Neural progenitor cell (in vitro differentiated cells): ENCODE measurements at regions not wholly inside any gene's neighbourhood (a gene's known extent, or its start where the extent isn't known, plus 50 kb on each side); places are given as distances from the start of the nearest gene placed in this dataset.
A peak's percentile ranks its signal among the peaks of the same experiment; 100 is the strongest.

Experiments
- DNase-seq: peaks from one replicate; pipeline ENCODE4 v3.0.0-alpha.2; 2016; ENCODE audit warnings: low spot score
- H2AFZ ChIP-seq: fragments of 200-600 bp; sonication (generic); replicated peaks from 2 replicates; pipeline ENCODE4 v1.6.1; 2016; ENCODE audit warnings: antibody characterized with exemption
- H3F3A ChIP-seq: fragments of 200-600 bp; sonication (generic); 2 replicates; pipeline ENCODE4 v1.6.1; 2016; ENCODE audit warnings: antibody characterized with exemption, low read depth
- H3K27ac ChIP-seq: fragments of 200-600 bp; sonication (generic); 2 replicates; pipeline ENCODE4 v1.5.1; 2016; ENCODE audit warnings: mild to moderate bottlenecking
- H3K27me3 ChIP-seq: fragments of 200-600 bp; sonication (generic); 2 replicates; pipeline ENCODE4 v1.6.1; 2016; ENCODE audit warnings: mild to moderate bottlenecking, moderate library complexity
- H3K36me3 ChIP-seq: fragments of 200-600 bp; sonication (generic); 2 replicates; pipeline ENCODE4 v1.5.1; 2016
- H3K4me1 ChIP-seq: fragments of 200-600 bp; sonication (generic); 2 replicates; pipeline ENCODE4 v1.6.1; 2016; ENCODE audit warnings: mixed run types
- H3K4me2 ChIP-seq: fragments of 200-600 bp; sonication (generic); 2 replicates; pipeline ENCODE4 v1.6.1; 2016
- H3K4me3 ChIP-seq: fragments of 200-600 bp; sonication (generic); 2 replicates; pipeline ENCODE4 v1.5.1; 2016
- H3K79me2 ChIP-seq: fragments of 200-600 bp; sonication (generic); 2 replicates; pipeline ENCODE4 v1.6.1; 2016; ENCODE audit warnings: low read depth
- H3K9ac ChIP-seq: fragments of 200-600 bp; sonication (generic); 2 replicates; pipeline ENCODE4 v1.6.1; 2016
- H3K9me3 ChIP-seq: fragments of 200-600 bp; sonication (generic); 2 replicates; pipeline ENCODE4 v1.5.1; 2016; ENCODE audit warnings: low read depth
- H4K20me1 ChIP-seq: fragments of 200-600 bp; sonication (generic); 2 replicates; pipeline ENCODE4 v1.6.1; 2016; ENCODE audit warnings: low read depth
- H3K27ac Mint-ChIP-seq: 3 replicates; pipeline ENCODE4 v1.8.0; 2021; ENCODE audit warnings: mixed read lengths
- H3K27me3 Mint-ChIP-seq: 2 replicates; pipeline ENCODE4 v1.8.0; 2022; ENCODE audit warnings: low read depth, mild to moderate bottlenecking, inconsistent platforms, moderate library complexity, mixed read lengths; ENCODE audit not compliant: insufficient read depth
- H3K36me3 Mint-ChIP-seq: 3 replicates; pipeline ENCODE4 v1.8.0; 2021; ENCODE audit warnings: mixed read lengths
- H3K4me1 Mint-ChIP-seq: 3 replicates; pipeline ENCODE4 v1.8.0; 2021; ENCODE audit warnings: mixed read lengths
- H3K4me3 Mint-ChIP-seq: 3 replicates; pipeline ENCODE4 v1.8.0; 2021; ENCODE audit warnings: mild to moderate bottlenecking, moderate library complexity, mixed read lengths
- H3K9me3 Mint-ChIP-seq: 3 replicates; pipeline ENCODE4 v1.8.0; 2020; ENCODE audit warnings: mixed read lengths
- CTCF ChIP-seq: fragments of 200-600 bp; sonication (generic); IDR thresholded peaks from 2 replicates; pipeline ENCODE4 v1.5.1; 2017; ENCODE audit warnings: antibody characterized with exemption, mild to moderate bottlenecking
- EZH2 ChIP-seq: fragments of 200-600 bp; sonication (generic); IDR thresholded peaks from 2 replicates; pipeline ENCODE4 v1.6.1; 2017; ENCODE audit warnings: antibody characterized with exemption, mild to moderate bottlenecking, moderate library complexity
- EZH2phosphoT487 ChIP-seq: fragments of 200-600 bp; sonication (generic); IDR thresholded peaks from 2 replicates; pipeline ENCODE4 v1.6.1; 2017; ENCODE audit warnings: antibody characterized with exemption

GRCh38 chr6:14797875-14798593, 447.8 kb upstream of the JARID2 start:
- no peak overlapping the region for H3K4me3 ChIP-seq
- peak overlapping the region; percentile 24 for H3K4me2 ChIP-seq
- no peak overlapping the region for H3K27ac ChIP-seq
- no peak for TF ChIP-seq CTCF
- no peak for TF ChIP-seq EZH2
- TF ChIP-seq EZH2phosphoT487, result no peak
- H3K9me3 ChIP-seq, result no peaks in the 10 kb centered on the region
- H4K20me1 ChIP-seq, result no peaks in the 10 kb centered on the region
- H3K4me3 Mint-ChIP-seq, result no peak overlapping the region
- no peaks in the 10 kb centered on the region for H3K36me3 ChIP-seq
- no peak overlapping the region for H3K9ac ChIP-seq
- H3K9me3 Mint-ChIP-seq, result no peaks in the 10 kb centered on the region
- peak overlapping the region; percentile 24 for H3K27ac Mint-ChIP-seq
- no peaks in the 10 kb centered on the region for H3K27me3 Mint-ChIP-seq
- no peaks in the 10 kb centered on the region for H3K27me3 ChIP-seq
- peaks cover 15% of the 10 kb centered on the region for H3K4me1 ChIP-seq
- no peaks in the 10 kb centered on the region for H3K36me3 Mint-ChIP-seq
- peaks cover 37% of the 10 kb centered on the region for H3K4me1 Mint-ChIP-seq
- no peak overlapping the region for H2AFZ ChIP-seq
- peaks cover 11% of the 10 kb centered on the region for H3F3A ChIP-seq
- no peaks in the 10 kb centered on the region for H3K79me2 ChIP-seq
- DNase-seq, result no peak

GRCh38 chr6:14798594-14798982, 447.3 kb upstream of the JARID2 start:
- H3K36me3 ChIP-seq, result no peaks in the 10 kb centered on the region
- no peaks in the 10 kb centered on the region for H3K27me3 ChIP-seq
- H3K4me2 ChIP-seq, result peak overlapping the region; percentile 24
- H3F3A ChIP-seq, result peaks cover 11% of the 10 kb centered on the region
- no peaks in the 10 kb centered on the region for H3K9me3 ChIP-seq
- no peaks in the 10 kb centered on the region for H3K36me3 Mint-ChIP-seq
- no peak overlapping the region for H3K9ac ChIP-seq
- H3K4me3 Mint-ChIP-seq, result no peak overlapping the region
- DNase-seq, result no peak
- no peak overlapping the region for H3K27ac ChIP-seq
- H4K20me1 ChIP-seq, result no peaks in the 10 kb centered on the region
- peak overlapping the region; percentile 24 for H3K27ac Mint-ChIP-seq
- no peaks in the 10 kb centered on the region for H3K9me3 Mint-ChIP-seq
- no peak overlapping the region for H2AFZ ChIP-seq
- H3K4me1 ChIP-seq, result peaks cover 15% of the 10 kb centered on the region
- no peak overlapping the region for H3K4me3 ChIP-seq
- no peaks in the 10 kb centered on the region for H3K27me3 Mint-ChIP-seq
- no peaks in the 10 kb centered on the region for H3K79me2 ChIP-seq
- H3K4me1 Mint-ChIP-seq, result peaks cover 42% of the 10 kb centered on the region
- TF ChIP-seq EZH2phosphoT487 (no peak), EZH2 (no peak), CTCF (no peak)

- Histone ChIP-seq H3K4me3 (no peak overlapping the region), H4K20me1 (no peaks in the 10 kb centered on the region), H3K4me1 (peaks cover 15% of the 10 kb centered on the region), H3K9me3 (no peaks in the 10 kb centered on the region), H3F3A (peaks cover 11% of the 10 kb centered on the region), H3K27ac (no peak overlapping the region), H3K4me2 (peak overlapping the region; percentile 24), H2AFZ (no peak overlapping the region), H3K79me2 (no peaks in the 10 kb centered on the region), H3K27me3 (no peaks in the 10 kb centered on the region), H3K36me3 (no peaks in the 10 kb centered on the region), H3K9ac (no peak overlapping the region)
- H3K4me1 Mint-ChIP-seq, result peaks cover 46% of the 10 kb centered on the region
- no peaks in the 10 kb centered on the region for H3K36me3 Mint-ChIP-seq
- no peaks in the 10 kb centered on the region for H3K27me3 Mint-ChIP-seq
- H3K4me3 Mint-ChIP-seq, result no peak overlapping the region
- H3K27ac Mint-ChIP-seq, result no peak overlapping the region
- H3K9me3 Mint-ChIP-seq, result no peaks in the 10 kb centered on the region
- TF ChIP-seq EZH2 (no peak), EZH2phosphoT487 (no peak), CTCF (no peak)
- DNase-seq, result no peak
These were observed 446.8 kb upstream of the JARID2 start for GRCh38 chr6:14798996-14799588.
